ENCODE measurements at regions not wholly inside any gene's neighbourhood (a gene's known extent, or its start where the extent isn't known, plus 50 kb on each side); places are given as distances from the start of the nearest gene placed in this dataset.
A peak's percentile ranks its signal among the peaks of the same experiment; 100 is the strongest.

DNA sequence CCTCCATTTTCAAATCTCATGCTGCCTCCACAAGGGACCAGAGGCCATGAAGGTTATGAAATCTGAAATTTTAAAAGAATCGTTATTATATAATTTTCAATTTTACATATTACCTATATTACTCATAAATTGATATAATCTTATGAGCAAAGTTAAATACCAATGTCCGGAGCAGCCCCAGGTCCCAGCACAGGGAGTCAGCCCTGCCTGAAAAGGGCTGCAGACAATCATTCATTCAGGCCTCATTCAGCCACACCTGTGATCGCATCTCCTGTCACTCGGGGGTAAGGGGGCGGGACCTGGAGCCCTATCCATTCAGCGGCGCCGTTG is 172.5 kb downstream of the AHSP start (continued):
- TF ChIP-seq, protein P1, sequence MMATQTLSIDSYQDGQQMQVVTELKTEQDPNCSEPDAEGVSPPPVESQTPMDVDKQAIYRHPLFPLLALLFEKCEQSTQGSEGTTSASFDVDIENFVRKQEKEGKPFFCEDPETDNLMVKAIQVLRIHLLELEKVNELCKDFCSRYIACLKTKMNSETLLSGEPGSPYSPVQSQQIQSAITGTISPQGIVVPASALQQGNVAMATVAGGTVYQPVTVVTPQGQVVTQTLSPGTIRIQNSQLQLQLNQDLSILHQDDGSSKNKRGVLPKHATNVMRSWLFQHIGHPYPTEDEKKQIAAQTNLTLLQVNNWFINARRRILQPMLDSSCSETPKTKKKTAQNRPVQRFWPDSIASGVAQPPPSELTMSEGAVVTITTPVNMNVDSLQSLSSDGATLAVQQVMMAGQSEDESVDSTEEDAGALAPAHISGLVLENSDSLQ (IDR thresholded peaks at IDR 0.05) = peak; percentile 96
- TF ChIP-seq NFYB (IDR thresholded peaks at IDR 0.05; ENCODE audit: insufficient read depth, low read depth, low read length) = peak; percentile 94; the same call in 1 of the 2 replicates
- TF ChIP-seq, protein P2, sequence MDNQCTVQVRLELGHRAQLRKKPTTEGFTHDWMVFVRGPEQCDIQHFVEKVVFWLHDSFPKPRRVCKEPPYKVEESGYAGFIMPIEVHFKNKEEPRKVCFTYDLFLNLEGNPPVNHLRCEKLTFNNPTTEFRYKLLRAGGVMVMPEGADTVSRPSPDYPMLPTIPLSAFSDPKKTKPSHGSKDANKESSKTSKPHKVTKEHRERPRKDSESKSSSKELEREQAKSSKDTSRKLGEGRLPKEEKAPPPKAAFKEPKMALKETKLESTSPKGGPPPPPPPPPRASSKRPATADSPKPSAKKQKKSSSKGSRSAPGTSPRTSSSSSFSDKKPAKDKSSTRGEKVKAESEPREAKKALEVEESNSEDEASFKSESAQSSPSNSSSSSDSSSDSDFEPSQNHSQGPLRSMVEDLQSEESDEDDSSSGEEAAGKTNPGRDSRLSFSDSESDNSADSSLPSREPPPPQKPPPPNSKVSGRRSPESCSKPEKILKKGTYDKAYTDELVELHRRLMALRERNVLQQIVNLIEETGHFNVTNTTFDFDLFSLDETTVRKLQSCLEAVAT (IDR thresholded peaks at IDR 0.05) = peak; percentile 27

DNA sequence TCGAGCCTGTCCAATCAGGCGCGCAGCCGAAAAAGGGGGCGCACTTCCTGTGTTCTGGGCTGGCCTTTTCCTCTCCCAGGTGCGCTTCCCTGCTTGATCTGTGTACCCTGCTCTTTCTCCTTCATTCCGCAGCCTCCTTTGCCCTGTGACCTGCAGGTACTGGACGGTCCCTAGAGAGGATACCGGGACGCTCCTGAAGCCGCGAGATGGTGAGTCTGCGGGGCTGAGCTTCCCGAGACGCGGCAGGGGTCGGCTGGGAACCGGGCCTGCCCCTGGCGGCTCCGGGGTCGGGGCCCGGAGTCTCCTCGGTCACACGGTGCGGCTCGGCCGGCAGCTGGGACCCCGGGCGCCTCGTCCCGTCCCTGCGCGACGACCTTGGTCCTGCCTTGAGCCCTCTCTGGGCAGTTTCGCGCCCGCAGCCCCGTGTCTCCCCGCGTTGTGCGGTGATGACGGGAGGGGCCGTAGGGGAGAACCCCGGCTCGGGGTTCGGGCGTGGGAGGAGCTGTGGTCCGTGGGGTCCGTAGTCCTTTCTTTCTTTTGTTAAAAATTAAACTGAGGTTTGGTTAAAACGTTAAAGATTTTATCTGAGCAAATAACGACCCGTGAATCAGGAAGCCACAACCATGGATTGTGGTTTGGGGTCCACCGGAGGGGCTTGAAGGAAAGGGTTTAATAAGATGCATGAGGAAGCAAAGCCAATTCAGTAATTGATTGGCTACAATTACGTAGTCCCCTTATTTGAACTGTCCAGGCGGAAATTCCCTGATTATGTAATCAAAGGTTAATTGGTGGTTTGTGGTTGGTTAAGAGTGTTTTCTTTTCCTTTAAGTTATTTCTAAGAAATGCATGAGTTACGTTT is 172.8 kb upstream of the ZNF267 start:
- ATAC-seq (peak; percentile 82), DNase-seq (ENCODE audit: low read depth, low spot score) (peak; percentile 67), FAIRE-seq (peak; percentile 97)
- Histone ChIP-seq H2AFZ (ENCODE audit: control insufficient read depth, low read depth, low read length) (peak overlapping the region; percentile 92), H3K9ac (ENCODE audit: control insufficient read depth, insufficient read depth, low read length) (peak overlapping the region; percentile 96), H3K36me3 (ENCODE audit: control insufficient read depth in 2 of 2, insufficient read depth in 2 of 2, low read length in 1 of 2) (peaks cover 10 to 19% of the 10 kb centered on the region in 2 experiments), H3K4me3 (peak overlapping the region; percentile 91), H3K79me2 (ENCODE audit: control insufficient read depth, insufficient read depth, low read length) (peaks cover 23% of the 10 kb centered on the region), H3K9me3 (replicated peaks; ENCODE audit: control insufficient read depth, insufficient read depth, low read length) (no peaks in the 10 kb centered on the region), H3K4me2 (ENCODE audit: control insufficient read depth, insufficient read depth) (peak overlapping the region; percentile 49), H3K27ac (ENCODE audit: control insufficient read depth, insufficient read depth) (peak overlapping the region; percentile 88), H3K27me3 (replicated peaks in 1 of 2; ENCODE audit: control insufficient read depth in 2 of 2, insufficient read depth in 2 of 2, low read length in 1 of 2) (no peaks in the 10 kb centered on the region), H4K20me1 (ENCODE audit: control insufficient read depth, insufficient read depth) (no peaks in the 10 kb centered on the region; the same call in 1 of the 2 replicates), H3K4me1 (ENCODE audit: control insufficient read depth, insufficient read depth, low read length) (peaks cover 5% of the 10 kb centered on the region; the same call in 1 of the 2 replicates)
- CTCF ChIA-PET = interaction anchor here (1.0 to 3.0 kb wide), 2 partner anchors 12 to 168 kb away, joined by 4 to 45 read pairs; a partner anchor contains a TSS
- WGBS (ENCODE audit: insufficient coverage, insufficient replicate concordance, low lambda C conversion rate, missing lambda C conversion rate) = 1% methylated on average over 40 of the region's 56 CpGs
- SMC1A ChIA-PET (ENCODE audit: uncharacterized antibody, unreplicated experiment) = interaction anchor here (1.2 to 2.9 kb wide), 3 partner anchors 10 to 173 kb away, joined by 3 to 16 read pairs (median 6); partner anchors contain the start of gene ZNF267
- intact Hi-C loops (cut with micrococcal nuclease; ENCODE audit: unreplicated experiment) = loop anchor here (1.0 to 5.0 kb wide), 3 partner anchors 14 to 242 kb away; partner anchors contain the start of genes ARMC5 and ZNF267
- RAD21 ChIA-PET (ENCODE audit: unreplicated experiment) = interaction anchor here (1.0 to 1.1 kb wide), 4 partner anchors 12 to 240 kb away, joined by 3 to 5 read pairs (median 4); a partner anchor contains a TSS
- TSS peak; percentile 91 for BruUV-seq (replicated peaks)
- in situ Hi-C loops (cut with MboI) = no loop called here
- POLR2A ChIA-PET = interaction anchor here (1.1 to 4.0 kb wide), 4 partner anchors 10 to 177 kb away, joined by 4 to 32 read pairs (median 7); a partner anchor contains a TSS
- TF ChIP-seq, protein P3, sequence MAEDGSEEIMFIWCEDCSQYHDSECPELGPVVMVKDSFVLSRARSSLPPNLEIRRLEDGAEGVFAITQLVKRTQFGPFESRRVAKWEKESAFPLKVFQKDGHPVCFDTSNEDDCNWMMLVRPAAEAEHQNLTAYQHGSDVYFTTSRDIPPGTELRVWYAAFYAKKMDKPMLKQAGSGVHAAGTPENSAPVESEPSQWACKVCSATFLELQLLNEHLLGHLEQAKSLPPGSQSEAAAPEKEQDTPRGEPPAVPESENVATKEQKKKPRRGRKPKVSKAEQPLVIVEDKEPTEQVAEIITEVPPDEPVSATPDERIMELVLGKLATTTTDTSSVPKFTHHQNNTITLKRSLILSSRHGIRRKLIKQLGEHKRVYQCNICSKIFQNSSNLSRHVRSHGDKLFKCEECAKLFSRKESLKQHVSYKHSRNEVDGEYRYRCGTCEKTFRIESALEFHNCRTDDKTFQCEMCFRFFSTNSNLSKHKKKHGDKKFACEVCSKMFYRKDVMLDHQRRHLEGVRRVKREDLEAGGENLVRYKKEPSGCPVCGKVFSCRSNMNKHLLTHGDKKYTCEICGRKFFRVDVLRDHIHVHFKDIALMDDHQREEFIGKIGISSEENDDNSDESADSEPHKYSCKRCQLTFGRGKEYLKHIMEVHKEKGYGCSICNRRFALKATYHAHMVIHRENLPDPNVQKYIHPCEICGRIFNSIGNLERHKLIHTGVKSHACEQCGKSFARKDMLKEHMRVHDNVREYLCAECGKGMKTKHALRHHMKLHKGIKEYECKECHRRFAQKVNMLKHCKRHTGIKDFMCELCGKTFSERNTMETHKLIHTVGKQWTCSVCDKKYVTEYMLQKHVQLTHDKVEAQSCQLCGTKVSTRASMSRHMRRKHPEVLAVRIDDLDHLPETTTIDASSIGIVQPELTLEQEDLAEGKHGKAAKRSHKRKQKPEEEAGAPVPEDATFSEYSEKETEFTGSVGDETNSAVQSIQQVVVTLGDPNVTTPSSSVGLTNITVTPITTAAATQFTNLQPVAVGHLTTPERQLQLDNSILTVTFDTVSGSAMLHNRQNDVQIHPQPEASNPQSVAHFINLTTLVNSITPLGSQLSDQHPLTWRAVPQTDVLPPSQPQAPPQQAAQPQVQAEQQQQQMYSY (CRISPR knock-in tag; IDR thresholded peaks at IDR 0.05) = no peak
- TF ChIP-seq MEF2B (IDR thresholded peaks at IDR 0.05; ENCODE audit: partially characterized antibody, poor library complexity, severe bottlenecking) (peak; percentile 75), TCF3 (IDR thresholded peaks at IDR 0.05; ENCODE audit: borderline replicate concordance, insufficient read depth, low read depth, low read length) (no peak), RAD51 (IDR thresholded peaks at IDR 0.05) (peak; percentile 61; the same call in 1 of the 2 replicates), MEF2A (IDR thresholded peaks at IDR 0.05; ENCODE audit: insufficient read depth, low read depth, low read length) (no peak)

Measured in GM12878 (cell line).